GM12878 (cell line): ENCODE measurements at regions not wholly inside any gene's neighbourhood (a gene's known extent, or its start where the extent isn't known, plus 50 kb on each side); places are given as distances from the start of the nearest gene placed in this dataset.

Experiments used
- ATAC-seq: fragments of 200-7000 bp; cut with Tn5 transposase; 3 replicates; pipeline ENCODE4 v1.9.1; 2020; ENCODE audit warnings: mild to moderate bottlenecking, moderate library complexity
- BruUV-seq: library from RNA; stranded (reverse); fragments of 400-500 nt; replicated peaks from 2 replicates; lab custom pipeline; 2021; lab: Mats Ljungman, UMichigan
- CTCF ChIA-PET: fragments of 300-600 bp; sonication (Branson Sonifier 250); formaldehyde crosslinking; extraction: SDS; loops from one replicate; lab custom pipeline; 2021; ENCODE audit warnings: inconsistent platforms; lab: Yijun Ruan, JAX
- POLR2A ChIA-PET: fragments of 350-600 bp; formaldehyde crosslinking; extraction: SDS; loops from one replicate; lab custom pipeline; 2021; ENCODE audit warnings: inconsistent platforms; lab: Charles Lee
- RAD21 ChIA-PET: fragments of 300-600 bp; sonication (Branson Sonifier 250); formaldehyde crosslinking; loops from one replicate; lab custom pipeline; 2023; ENCODE audit warnings: antibody characterized with exemption; ENCODE audit not compliant: unreplicated experiment; lab: Charles Lee
- SMC1A ChIA-PET: fragments of 300-600 bp; sonication (Branson Sonifier 250); formaldehyde crosslinking; loops from one replicate; lab custom pipeline; 2023; ENCODE audit not compliant: unreplicated experiment, uncharacterized antibody; lab: Charles Lee
- DNase-seq: peaks from one replicate; pipeline ENCODE4 v3.0.0-alpha.2; 2011; ENCODE audit warnings: low read depth, low spot score
- FAIRE-seq: peaks from 3 replicates; lab custom pipeline; 2011; peaks lifted over from hg19 to GRCh38; lab: Jason Lieb, UNC
- H2AFZ ChIP-seq: 2 replicates; pipeline ENCODE4 v1.6.0; 2011; ENCODE audit warnings: low read depth, low read length, control low read depth; ENCODE audit not compliant: control insufficient read depth
- H3K27ac ChIP-seq: 2 replicates; pipeline ENCODE4 v1.5.1; 2011; ENCODE audit warnings: control low read depth; ENCODE audit not compliant: control insufficient read depth, insufficient read depth
- H3K27me3 ChIP-seq, 2 experiments: replicated peaks in 1 of 2; 2 replicates each; pipeline versions ENCODE4 v1.6.0 to v1.6.1; 2011; ENCODE audit warnings: low read length in 1 of 2; ENCODE audit not compliant: control insufficient read depth in 2 of 2, insufficient read depth in 2 of 2
- H3K36me3 ChIP-seq, 2 experiments: 2 replicates each; pipeline ENCODE4 v1.5.1; 2011; ENCODE audit warnings: low read length in 1 of 2; ENCODE audit not compliant: control insufficient read depth in 2 of 2, insufficient read depth in 2 of 2
- H3K4me1 ChIP-seq: 2 replicates; pipeline ENCODE4 v1.6.1; 2011; ENCODE audit warnings: mild to moderate bottlenecking, low read length, moderate library complexity, mixed read lengths; ENCODE audit not compliant: control insufficient read depth, insufficient read depth
- H3K4me2 ChIP-seq: 2 replicates; pipeline ENCODE4 v1.6.0; 2011; ENCODE audit warnings: control low read depth; ENCODE audit not compliant: control insufficient read depth, insufficient read depth
- H3K4me3 ChIP-seq: fragments of 200-600 bp; sonication (generic); 2 replicates; pipeline ENCODE4 v1.5.1; 2016
- H3K79me2 ChIP-seq: 2 replicates; pipeline ENCODE4 v1.6.0; 2011; ENCODE audit warnings: low read length; ENCODE audit not compliant: control insufficient read depth, insufficient read depth
- H3K9ac ChIP-seq: 2 replicates; pipeline ENCODE4 v1.8.0; 2011; ENCODE audit warnings: low read length, control low read depth, mixed read lengths; ENCODE audit not compliant: control insufficient read depth, insufficient read depth
- H3K9me3 ChIP-seq: replicated peaks from 3 replicates; pipeline ENCODE4 v1.5.1; 2011; ENCODE audit warnings: mild to moderate bottlenecking, low read length; ENCODE audit not compliant: control insufficient read depth, insufficient read depth
- H4K20me1 ChIP-seq: 2 replicates; pipeline ENCODE4 v1.6.0; 2011; ENCODE audit not compliant: control insufficient read depth, insufficient read depth
- HDAC6 ChIP-seq: fragments of 200-600 bp; sonication (generic); IDR thresholded peaks from one replicate; pipeline ENCODE4 v1.8.0; 2017; ENCODE audit warnings: antibody characterized with exemption; ENCODE audit not compliant: unreplicated experiment
- KLF5 ChIP-seq: fragments of 450-650 bp; IDR thresholded peaks from 2 replicates; pipeline ENCODE4 v1.6.1; 2014; ENCODE audit warnings: mild to moderate bottlenecking; ENCODE audit not compliant: partially characterized antibody
- MEF2A ChIP-seq: IDR thresholded peaks from 2 replicates; pipeline ENCODE4 v1.6.1; 2011; ENCODE audit warnings: low read depth, mild to moderate bottlenecking, low read length, moderate library complexity; ENCODE audit not compliant: insufficient read depth
- MXI1 ChIP-seq: fragments of 150-350 bp; IDR thresholded peaks from 2 replicates; pipeline ENCODE4 v1.6.1; 2011; ENCODE audit warnings: low read depth, mild to moderate bottlenecking, inconsistent platforms, low read length, improper control_type of control experiment
- NR2F1 ChIP-seq: fragments of 450-650 bp; conservative IDR thresholded peaks from 2 replicates; pipeline ENCODE4 v1.6.1; 2017; ENCODE audit warnings: mild to moderate bottlenecking
- PAX5 ChIP-seq: IDR thresholded peaks from 2 replicates; pipeline ENCODE4 v1.6.1; 2011; ENCODE audit warnings: low read depth, low read length, borderline replicate concordance
- RBBP5 ChIP-seq: fragments of 200-600 bp; sonication (generic); conservative IDR thresholded peaks from 2 replicates; pipeline ENCODE4 v1.6.1; 2016
- SMARCA5 ChIP-seq: fragments of 450-650 bp; IDR thresholded peaks from 2 replicates; pipeline ENCODE4 v1.6.1; 2017; ENCODE audit warnings: mild to moderate bottlenecking
- TAF1 ChIP-seq: IDR thresholded peaks from 2 replicates; pipeline ENCODE4 v1.6.1; 2011; ENCODE audit warnings: mild to moderate bottlenecking, low read depth, low read length, borderline replicate concordance
- TCF3 ChIP-seq: IDR thresholded peaks from 2 replicates; pipeline ENCODE4 v1.6.1; 2012; ENCODE audit warnings: low read depth, mild to moderate bottlenecking, low read length, borderline replicate concordance; ENCODE audit not compliant: insufficient read depth
- ZNF24 ChIP-seq: fragments of 450-650 bp; IDR thresholded peaks from 2 replicates; pipeline ENCODE4 v1.6.1; 2017; ENCODE audit warnings: antibody characterized with exemption, mild to moderate bottlenecking
- ZNF384 ChIP-seq: IDR thresholded peaks from 2 replicates; pipeline ENCODE4 v1.6.1; 2012; ENCODE audit warnings: low read depth, mild to moderate bottlenecking, low read length, improper control_type of control experiment, borderline replicate concordance
- WGBS: methylation state at CpG from one replicate; pipeline ENCODE4 v1.1.6; 2016; ENCODE audit warnings: low lambda C conversion rate; ENCODE audit not compliant: insufficient replicate concordance, insufficient coverage; ENCODE audit errors: missing lambda C conversion rate; 5-methylcytosine and 5-hydroxymethylcytosine counted together
- in situ Hi-C: fragments of 300-500 bp; cut with MboI; formaldehyde crosslinking; loops from 9 replicates; pipeline ENCODE4 v1.14.3; 2018; ENCODE audit warnings: mixed read lengths
- intact Hi-C: fragments of 100-400 bp; cut with micrococcal nuclease; formaldehyde crosslinking; loops from one replicate; pipeline ENCODE4 v1.14.2; 2022; ENCODE audit not compliant: unreplicated experiment
- TF ChIP-seq, protein P1 (sequence below): fragments of 450-650 bp; IDR thresholded peaks from 2 replicates; pipeline ENCODE4 v1.6.1; 2017; ENCODE audit warnings: mild to moderate bottlenecking
- TF ChIP-seq, protein P2 (sequence below): fragments of 450-650 bp; IDR thresholded peaks from 2 replicates; pipeline ENCODE4 v1.6.1; 2017; ENCODE audit warnings: mild to moderate bottlenecking, low read depth, inconsistent platforms; ENCODE audit not compliant: poor library complexity, severe bottlenecking
- TF ChIP-seq, protein P3 (sequence below): IDR thresholded peaks from 2 replicates; pipeline ENCODE4 v1.6.1; 2011; ENCODE audit warnings: low read depth, low read length, improper control_type of control experiment, borderline replicate concordance
- TF ChIP-seq, protein P4 (sequence below): fragments of 450-650 bp; IDR thresholded peaks from 2 replicates; pipeline ENCODE4 v1.6.1; 2017; ENCODE audit warnings: mild to moderate bottlenecking, moderate library complexity

DNA sequence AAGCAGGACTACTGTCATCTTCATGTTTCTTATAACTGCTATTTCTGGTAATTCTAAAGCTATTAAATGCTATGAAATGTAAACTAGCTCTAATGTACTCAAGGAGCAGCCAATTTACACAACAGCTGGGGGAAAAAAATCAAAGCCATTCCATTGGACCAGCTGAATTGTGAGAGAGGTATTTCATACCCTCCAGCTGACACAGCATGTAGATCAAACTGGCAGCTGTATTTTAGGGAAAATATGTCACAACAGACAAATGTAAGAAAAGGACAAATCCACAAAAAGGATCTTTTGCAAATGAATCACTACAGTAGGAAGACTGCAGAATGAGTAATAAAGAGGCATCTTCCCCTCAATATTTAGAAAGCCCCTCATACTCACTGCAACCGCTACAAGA lies 65.2 kb upstream of the FAM47B start (continued):
- TF ChIP-seq, protein P1, sequence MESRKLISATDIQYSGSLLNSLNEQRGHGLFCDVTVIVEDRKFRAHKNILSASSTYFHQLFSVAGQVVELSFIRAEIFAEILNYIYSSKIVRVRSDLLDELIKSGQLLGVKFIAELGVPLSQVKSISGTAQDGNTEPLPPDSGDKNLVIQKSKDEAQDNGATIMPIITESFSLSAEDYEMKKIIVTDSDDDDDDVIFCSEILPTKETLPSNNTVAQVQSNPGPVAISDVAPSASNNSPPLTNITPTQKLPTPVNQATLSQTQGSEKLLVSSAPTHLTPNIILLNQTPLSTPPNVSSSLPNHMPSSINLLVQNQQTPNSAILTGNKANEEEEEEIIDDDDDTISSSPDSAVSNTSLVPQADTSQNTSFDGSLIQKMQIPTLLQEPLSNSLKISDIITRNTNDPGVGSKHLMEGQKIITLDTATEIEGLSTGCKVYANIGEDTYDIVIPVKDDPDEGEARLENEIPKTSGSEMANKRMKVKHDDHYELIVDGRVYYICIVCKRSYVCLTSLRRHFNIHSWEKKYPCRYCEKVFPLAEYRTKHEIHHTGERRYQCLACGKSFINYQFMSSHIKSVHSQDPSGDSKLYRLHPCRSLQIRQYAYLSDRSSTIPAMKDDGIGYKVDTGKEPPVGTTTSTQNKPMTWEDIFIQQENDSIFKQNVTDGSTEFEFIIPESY: no peak
- TF ChIP-seq, protein P2, sequence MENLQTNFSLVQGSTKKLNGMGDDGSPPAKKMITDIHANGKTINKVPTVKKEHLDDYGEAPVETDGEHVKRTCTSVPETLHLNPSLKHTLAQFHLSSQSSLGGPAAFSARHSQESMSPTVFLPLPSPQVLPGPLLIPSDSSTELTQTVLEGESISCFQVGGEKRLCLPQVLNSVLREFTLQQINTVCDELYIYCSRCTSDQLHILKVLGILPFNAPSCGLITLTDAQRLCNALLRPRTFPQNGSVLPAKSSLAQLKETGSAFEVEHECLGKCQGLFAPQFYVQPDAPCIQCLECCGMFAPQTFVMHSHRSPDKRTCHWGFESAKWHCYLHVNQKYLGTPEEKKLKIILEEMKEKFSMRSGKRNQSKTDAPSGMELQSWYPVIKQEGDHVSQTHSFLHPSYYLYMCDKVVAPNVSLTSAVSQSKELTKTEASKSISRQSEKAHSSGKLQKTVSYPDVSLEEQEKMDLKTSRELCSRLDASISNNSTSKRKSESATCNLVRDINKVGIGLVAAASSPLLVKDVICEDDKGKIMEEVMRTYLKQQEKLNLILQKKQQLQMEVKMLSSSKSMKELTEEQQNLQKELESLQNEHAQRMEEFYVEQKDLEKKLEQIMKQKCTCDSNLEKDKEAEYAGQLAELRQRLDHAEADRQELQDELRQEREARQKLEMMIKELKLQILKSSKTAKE: no peak
- TF ChIP-seq KLF5: no peak
- no peak for TF ChIP-seq TAF1

DNA sequence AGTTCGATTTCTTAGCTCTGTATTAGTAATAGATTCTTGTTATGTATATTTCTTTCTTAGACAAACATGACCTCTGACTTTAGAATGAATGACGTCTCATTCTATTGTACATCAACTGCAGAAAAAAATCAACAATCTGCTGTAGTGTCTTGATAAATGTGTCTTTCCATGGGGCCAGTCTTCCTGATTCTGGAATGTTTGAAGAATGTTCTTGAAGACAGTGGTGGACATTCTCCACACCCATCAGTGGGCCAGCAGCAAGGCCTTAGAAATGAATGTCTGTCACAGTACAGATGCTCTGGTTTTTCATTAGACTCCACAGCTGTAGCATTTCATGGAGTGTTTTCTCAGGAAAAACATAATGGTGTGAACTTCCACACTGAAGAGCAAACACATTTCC lies 63.2 kb upstream of the FAM47B start:
- intact Hi-C loops (no loop called here), in situ Hi-C loops (no loop called here)
- BruUV-seq: no TSS peak
- Histone ChIP-seq H2AFZ (no peak overlapping the region), H3K9ac (no peak overlapping the region), H4K20me1 (no peaks in the 10 kb centered on the region), H3K4me1 (no peaks in the 10 kb centered on the region), H3K27ac (no peak overlapping the region), H3K4me3 (no peak overlapping the region), H3K27me3 (no peaks in the 10 kb centered on the region), H3K4me2 (no peak overlapping the region), H3K36me3 (no peaks in the 10 kb centered on the region), H3K79me2 (no peaks in the 10 kb centered on the region), H3K9me3 (no peaks in the 10 kb centered on the region)
- 27% methylated on average over 2 of the region's 2 CpGs for WGBS
- RAD21 ChIA-PET: no interaction called here
- CTCF ChIA-PET: no interaction called here
- SMC1A ChIA-PET: no interaction called here
- FAIRE-seq (no peak), DNase-seq (no peak), ATAC-seq (no peak)
- POLR2A ChIA-PET: no interaction called here
- TF ChIP-seq RBBP5 (no peak), ZNF24 (no peak), ZNF384 (no peak), PAX5 (no peak), TCF3 (no peak), HDAC6 (no peak), SMARCA5 (no peak), MEF2A (no peak), NR2F1 (no peak), MXI1 (no peak)
- TF ChIP-seq, protein P3, sequence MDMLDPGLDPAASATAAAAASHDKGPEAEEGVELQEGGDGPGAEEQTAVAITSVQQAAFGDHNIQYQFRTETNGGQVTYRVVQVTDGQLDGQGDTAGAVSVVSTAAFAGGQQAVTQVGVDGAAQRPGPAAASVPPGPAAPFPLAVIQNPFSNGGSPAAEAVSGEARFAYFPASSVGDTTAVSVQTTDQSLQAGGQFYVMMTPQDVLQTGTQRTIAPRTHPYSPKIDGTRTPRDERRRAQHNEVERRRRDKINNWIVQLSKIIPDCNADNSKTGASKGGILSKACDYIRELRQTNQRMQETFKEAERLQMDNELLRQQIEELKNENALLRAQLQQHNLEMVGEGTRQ: no peak
- TF ChIP-seq, protein P4, sequence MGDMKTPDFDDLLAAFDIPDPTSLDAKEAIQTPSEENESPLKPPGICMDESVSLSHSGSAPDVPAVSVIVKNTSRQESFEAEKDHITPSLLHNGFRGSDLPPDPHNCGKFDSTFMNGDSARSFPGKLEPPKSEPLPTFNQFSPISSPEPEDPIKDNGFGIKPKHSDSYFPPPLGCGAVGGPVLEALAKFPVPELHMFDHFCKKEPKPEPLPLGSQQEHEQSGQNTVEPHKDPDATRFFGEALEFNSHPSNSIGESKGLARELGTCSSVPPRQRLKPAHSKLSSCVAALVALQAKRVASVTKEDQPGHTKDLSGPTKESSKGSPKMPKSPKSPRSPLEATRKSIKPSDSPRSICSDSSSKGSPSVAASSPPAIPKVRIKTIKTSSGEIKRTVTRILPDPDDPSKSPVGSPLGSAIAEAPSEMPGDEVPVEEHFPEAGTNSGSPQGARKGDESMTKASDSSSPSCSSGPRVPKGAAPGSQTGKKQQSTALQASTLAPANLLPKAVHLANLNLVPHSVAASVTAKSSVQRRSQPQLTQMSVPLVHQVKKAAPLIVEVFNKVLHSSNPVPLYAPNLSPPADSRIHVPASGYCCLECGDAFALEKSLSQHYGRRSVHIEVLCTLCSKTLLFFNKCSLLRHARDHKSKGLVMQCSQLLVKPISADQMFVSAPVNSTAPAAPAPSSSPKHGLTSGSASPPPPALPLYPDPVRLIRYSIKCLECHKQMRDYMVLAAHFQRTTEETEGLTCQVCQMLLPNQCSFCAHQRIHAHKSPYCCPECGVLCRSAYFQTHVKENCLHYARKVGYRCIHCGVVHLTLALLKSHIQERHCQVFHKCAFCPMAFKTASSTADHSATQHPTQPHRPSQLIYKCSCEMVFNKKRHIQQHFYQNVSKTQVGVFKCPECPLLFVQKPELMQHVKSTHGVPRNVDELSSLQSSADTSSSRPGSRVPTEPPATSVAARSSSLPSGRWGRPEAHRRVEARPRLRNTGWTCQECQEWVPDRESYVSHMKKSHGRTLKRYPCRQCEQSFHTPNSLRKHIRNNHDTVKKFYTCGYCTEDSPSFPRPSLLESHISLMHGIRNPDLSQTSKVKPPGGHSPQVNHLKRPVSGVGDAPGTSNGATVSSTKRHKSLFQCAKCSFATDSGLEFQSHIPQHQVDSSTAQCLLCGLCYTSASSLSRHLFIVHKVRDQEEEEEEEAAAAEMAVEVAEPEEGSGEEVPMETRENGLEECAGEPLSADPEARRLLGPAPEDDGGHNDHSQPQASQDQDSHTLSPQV: no peak
